Stimulated activated CD4-positive, alpha-beta T cell treated with anti-CD3 and anti-CD28 coated beads, Interleukin-15, amount 100 ng/mL, for 1 hour (primary cell): ENCODE measurements at regions not wholly inside any gene's neighbourhood (a gene's known extent, or its start where the extent isn't known, plus 50 kb on each side); places are given as distances from the start of the nearest gene placed in this dataset.
"Not testable (repeated sequence)": the region's sequence is repeated elsewhere in the genome, so short reads cannot be mapped to it uniquely, and the experiment has no call there.

ENCODE experiments used
- DNase-seq, 2 donors: peaks; one replicate each; pipeline ENCODE4 v3.0.0-alpha.2; 2020; ENCODE audit warnings: low read depth in 1 of 2, low spot score in 1 of 2

- DNase-seq = no peak
These were observed 51.1 kb upstream of the ROPN1 start for GRCh38 chr3:124043023-124043422.

- DNase-seq = no peak
These were observed 53.0 kb upstream of the ROPN1 start for GRCh38 chr3:124044956-124045355.

GRCh38 chr3:124048967-124049798, 57.3 kb upstream of the ROPN1 start:
- no peak for DNase-seq

- DNase-seq = no peak
These were observed 59.7 kb upstream of the ROPN1 start for GRCh38 chr3:124051636-124052035.

DNA sequence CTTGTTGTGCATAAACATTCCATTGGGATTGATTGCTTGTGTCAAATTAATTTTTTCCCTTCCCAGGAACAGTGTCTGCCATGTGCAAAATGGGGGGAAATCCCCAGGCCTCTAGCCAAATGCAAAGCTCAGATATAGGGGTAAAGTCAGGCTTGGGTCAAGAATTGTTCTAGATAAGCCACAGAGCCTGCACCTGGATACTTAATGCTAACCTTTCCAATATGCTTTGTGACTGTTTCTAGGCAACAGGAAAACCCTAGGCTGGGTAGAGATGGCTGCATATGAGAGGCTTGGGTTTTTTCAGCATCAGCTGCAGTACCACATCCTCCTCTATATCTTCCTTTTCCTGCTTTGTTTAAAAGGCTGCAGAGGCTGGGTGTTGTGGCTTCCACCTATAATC, 61.9 kb upstream of the ROPN1 start:
- no peak for DNase-seq

DNA sequence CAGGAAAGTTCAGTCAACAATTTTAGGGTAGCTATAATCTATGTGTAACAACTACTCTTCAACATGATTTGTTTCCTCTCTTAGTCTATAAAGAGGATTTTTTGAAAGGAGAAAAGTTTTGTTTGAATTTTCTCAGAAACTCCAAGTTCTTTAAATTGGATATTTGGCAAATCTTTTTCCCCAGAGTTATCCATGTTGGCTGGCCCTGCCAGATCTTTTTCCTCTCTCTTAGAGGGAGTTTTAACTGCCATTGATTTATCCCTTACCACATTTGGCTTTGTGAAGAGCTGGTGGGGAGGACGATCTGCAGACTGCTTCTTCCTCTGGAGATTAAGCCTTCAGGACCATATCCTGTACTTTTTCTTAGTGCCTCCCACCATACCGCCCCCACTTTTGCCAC, 64.9 kb upstream of the ROPN1 start:
- DNase-seq = no peak

DNA sequence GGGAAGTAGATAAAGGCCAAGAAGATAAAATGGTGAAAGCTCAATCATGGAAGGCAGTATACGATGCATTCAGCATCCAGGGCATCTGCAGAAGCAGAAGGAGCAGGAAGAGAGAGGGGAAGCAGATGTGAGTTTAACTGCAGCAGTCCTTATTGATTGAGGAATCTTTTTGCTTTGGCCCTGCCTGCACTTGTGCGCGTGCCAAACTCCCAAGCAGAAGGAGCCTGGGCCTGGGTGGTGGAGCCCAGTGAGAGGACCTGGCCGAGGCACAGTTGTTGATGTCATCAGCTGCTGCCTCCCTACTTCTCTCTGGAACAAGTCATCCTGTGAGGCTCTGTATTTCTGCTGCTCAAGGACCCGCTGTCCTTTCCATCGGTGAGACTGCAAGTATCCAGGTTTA, 65.5 kb upstream of the ROPN1 start:
- no peak for DNase-seq

GRCh38 chr3:124059580-124059979, 67.7 kb upstream of the ROPN1 start:
- DNase-seq = no peak

- no peak for DNase-seq
These were observed 71.4 kb upstream of the ROPN1 start for GRCh38 chr3:124063197-124063909.

DNA sequence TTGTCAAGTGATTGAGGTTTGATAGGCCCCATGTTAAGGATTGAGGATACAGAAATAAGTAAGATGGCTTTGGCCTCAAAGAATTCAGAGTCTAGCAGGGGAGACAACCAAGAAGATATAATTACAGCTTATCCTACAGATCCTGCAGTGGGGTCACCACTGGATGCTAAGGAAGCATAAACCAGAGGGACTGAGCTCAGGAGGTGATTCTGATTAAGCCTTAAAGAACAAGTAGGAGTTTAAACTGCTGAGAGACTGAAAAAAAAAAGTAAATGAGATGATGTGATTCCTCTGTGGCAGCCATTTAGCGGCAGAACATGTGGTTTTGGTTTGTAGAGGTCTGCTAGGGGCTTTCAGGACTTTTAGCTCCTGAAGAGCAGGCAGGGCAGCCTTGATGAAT, 72.1 kb upstream of the ROPN1 start:
- DNase-seq = no peak

DNA sequence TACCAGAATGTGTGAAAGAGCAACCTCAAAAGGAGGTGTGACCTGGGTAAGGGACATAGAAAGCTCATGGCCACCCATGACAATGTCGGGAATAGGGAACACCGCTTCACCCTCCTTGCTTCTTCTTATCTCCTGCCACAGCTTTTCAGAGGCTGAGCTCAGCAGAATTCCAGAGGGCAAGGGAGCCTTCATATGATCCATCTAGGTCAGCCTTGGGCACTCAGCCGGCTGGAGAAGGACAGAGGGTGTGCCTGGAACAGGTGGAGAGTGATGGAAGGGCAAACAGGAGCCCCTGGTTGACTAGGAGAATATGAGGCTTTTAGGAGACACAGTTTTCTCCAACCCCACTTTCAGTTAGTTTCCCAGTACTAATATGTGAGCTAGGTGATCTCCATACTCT, 74.6 kb upstream of the ROPN1 start:
- not testable (repeated sequence) for DNase-seq

GRCh38 chr3:124069706-124070105, 77.8 kb upstream of the ROPN1 start:
- DNase-seq = not testable (repeated sequence)

- DNase-seq = not testable (repeated sequence)
These were observed 83.2 kb upstream of the ROPN1 start for GRCh38 chr3:124075090-124075489.

DNA sequence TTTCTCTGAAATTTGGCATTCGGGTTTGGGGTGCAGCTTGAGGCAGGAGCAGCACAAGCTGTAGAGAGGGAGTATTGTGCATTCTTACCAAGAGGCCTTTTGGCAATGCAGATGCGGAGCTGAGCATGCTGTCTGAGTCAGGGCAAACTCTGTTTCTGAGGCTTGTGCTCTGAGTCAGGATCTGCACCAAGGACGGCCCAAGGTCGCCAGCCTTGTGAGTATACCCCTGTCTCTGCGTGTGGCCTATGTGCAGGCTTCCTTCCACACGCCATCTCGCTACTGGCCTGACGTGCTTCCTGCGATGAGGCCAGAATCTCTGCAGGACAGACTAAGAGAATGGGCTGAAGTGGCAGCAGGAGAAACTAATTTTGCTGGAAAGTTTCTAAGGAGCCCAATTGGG, 83.8 kb upstream of the ROPN1 start:
- DNase-seq = no peak

DNA sequence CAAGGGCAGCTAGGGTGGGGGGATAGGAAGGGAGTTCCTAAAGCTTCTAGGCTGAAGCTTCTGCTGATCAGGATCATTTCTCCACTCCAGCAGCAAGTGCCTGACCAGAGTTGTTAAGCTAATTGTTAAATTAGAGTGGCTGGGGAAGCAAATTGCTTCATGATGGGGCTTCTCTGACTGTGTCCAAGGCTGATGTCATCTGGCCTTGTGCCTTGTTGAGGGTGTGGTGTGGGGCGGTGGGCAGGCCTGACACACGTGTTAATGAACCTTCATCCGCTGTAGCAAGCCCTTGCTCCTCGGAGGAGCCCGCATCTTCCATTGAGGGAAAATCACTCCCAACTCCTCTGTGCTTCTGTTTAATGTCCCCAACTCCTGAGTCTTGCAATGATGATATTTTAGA, 84.3 kb upstream of the ROPN1 start:
- no peak for DNase-seq

GRCh38 chr3:124078953-124079911, 87.3 kb upstream of the ROPN1 start:
- DNase-seq = no peak

DNA sequence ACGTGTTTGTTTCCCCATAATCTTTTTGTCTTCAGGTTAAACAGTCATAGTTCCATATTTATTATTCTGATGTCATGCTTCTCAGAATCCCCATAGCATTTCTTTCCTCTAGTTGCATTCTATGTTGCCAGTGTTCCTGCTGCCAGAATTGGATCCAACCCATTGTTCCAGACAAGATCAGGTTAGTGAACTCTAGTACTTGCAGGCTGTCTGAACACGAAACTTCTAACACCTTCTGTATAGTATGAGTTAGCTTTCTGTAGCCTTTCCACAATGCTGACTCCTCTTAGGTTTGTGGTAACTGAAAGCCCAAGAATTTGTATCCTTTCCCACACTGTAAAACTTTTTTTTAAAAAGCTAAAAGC, 88.0 kb upstream of the ROPN1 start:
- DNase-seq = no peak

DNA sequence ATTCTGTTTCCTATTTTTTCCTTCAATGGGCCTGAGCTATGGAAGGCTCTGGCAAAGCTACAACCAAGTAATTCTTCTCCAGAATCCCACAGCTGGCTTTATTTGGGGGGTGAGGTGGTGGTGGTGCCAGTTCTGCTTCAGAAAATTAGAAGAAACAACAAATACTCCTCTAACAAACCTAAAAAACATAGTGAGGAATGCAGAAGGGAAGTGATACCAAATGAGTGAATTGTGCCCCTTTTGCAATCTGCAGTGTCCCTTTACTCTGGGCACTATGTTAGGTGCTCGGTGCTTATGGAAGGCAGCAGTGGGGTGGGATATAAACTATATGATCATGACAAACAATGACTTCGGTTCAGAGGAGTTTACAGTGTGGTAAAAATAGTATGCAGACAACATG, 90.4 kb upstream of the ROPN1 start:
- DNase-seq = no peak

- DNase-seq = no peak
These were observed 92.3 kb upstream of the ROPN1 start for GRCh38 chr3:124084022-124084881.

- no peak for DNase-seq
These were observed 96.9 kb upstream of the ROPN1 start for GRCh38 chr3:124088801-124089200.

- no peak for DNase-seq
These were observed 97.3 kb upstream of the ROPN1 start for GRCh38 chr3:124089214-124089613.
